ENCODE measurements at regions not wholly inside any gene's neighbourhood (a gene's known extent, or its start where the extent isn't known, plus 50 kb on each side); places are given as distances from the start of the nearest gene placed in this dataset.
"Not testable (repeated sequence)": the region's sequence is repeated elsewhere in the genome, so short reads cannot be mapped to it uniquely, and the experiment has no call there.

- no peak for DNase-seq (ENCODE audit: low read depth, low spot score)
Measured at GRCh38 chr11:81578571-81578970, 1155.1 kb downstream of the FAM181B start.

- DNase-seq (ENCODE audit: low read depth, low spot score): no peak
Measured at GRCh38 chr11:81574301-81574700, 1159.4 kb downstream of the FAM181B start.

GRCh38 chr11:81573367-81573766 is 1160.3 kb downstream of the FAM181B start:
- DNase-seq (ENCODE audit: low read depth, low spot score): no peak

- DNase-seq (ENCODE audit: low read depth, low spot score): no peak
Measured at GRCh38 chr11:81570669-81571068, 1163.0 kb downstream of the FAM181B start.

GRCh38 chr11:81569999-81570398 is 1163.7 kb downstream of the FAM181B start:
- DNase-seq (ENCODE audit: low read depth, low spot score): no peak

- DNase-seq (ENCODE audit: low read depth, low spot score): no peak
Measured at GRCh38 chr11:81568918-81569317, 1164.7 kb downstream of the FAM181B start.

- DNase-seq (ENCODE audit: low read depth, low spot score): no peak
Measured at GRCh38 chr11:81548123-81548522, 1185.5 kb downstream of the FAM181B start.

- not testable (repeated sequence) for DNase-seq (ENCODE audit: low read depth, low spot score)
Measured at GRCh38 chr11:81539806-81540205, 1193.9 kb downstream of the FAM181B start.

- no peak for DNase-seq (ENCODE audit: low read depth, low spot score)
Measured at GRCh38 chr11:81515566-81515965, 1218.1 kb downstream of the FAM181B start.

GRCh38 chr11:81497202-81497804 is 1236.4 kb downstream of the FAM181B start:
- DNase-seq (ENCODE audit: low read depth, low spot score): no peak

GRCh38 chr11:81496601-81497000 is 1237.1 kb downstream of the FAM181B start:
- no peak for DNase-seq (ENCODE audit: low read depth, low spot score)

GRCh38 chr11:81495699-81496292 is 1237.9 kb downstream of the FAM181B start:
- DNase-seq (ENCODE audit: low read depth, low spot score): no peak

GRCh38 chr11:81494431-81494830 is 1239.2 kb downstream of the FAM181B start:
- DNase-seq (ENCODE audit: low read depth, low spot score): no peak

GRCh38 chr11:81492923-81493445 is 1240.7 kb downstream of the FAM181B start:
- no peak for DNase-seq (ENCODE audit: low read depth, low spot score)

GRCh38 chr11:81487109-81487508 is 1246.6 kb downstream of the FAM181B start:
- DNase-seq (ENCODE audit: low read depth, low spot score): no peak

- DNase-seq (ENCODE audit: low read depth, low spot score): no peak
Measured at GRCh38 chr11:81484196-81484595, 1249.5 kb downstream of the FAM181B start.

- DNase-seq (ENCODE audit: low read depth, low spot score): no peak
Measured at GRCh38 chr11:81477277-81477676, 1256.4 kb downstream of the FAM181B start.

GRCh38 chr11:81476345-81476744 is 1257.3 kb downstream of the FAM181B start:
- no peak for DNase-seq (ENCODE audit: low read depth, low spot score)

- DNase-seq (ENCODE audit: low read depth, low spot score): no peak
Measured at GRCh38 chr11:81472646-81473045, 1261.0 kb downstream of the FAM181B start.

GRCh38 chr11:81470446-81470845 is 1263.2 kb downstream of the FAM181B start:
- no peak for DNase-seq (ENCODE audit: low read depth, low spot score)

GRCh38 chr11:81459766-81460306 is 1273.8 kb downstream of the FAM181B start:
- DNase-seq (ENCODE audit: low read depth, low spot score): no peak

GRCh38 chr11:81449588-81450156 is 1284.0 kb downstream of the FAM181B start:
- DNase-seq (ENCODE audit: low read depth, low spot score): no peak

- no peak for DNase-seq (ENCODE audit: low read depth, low spot score)
Measured at GRCh38 chr11:81444297-81444696, 1289.4 kb downstream of the FAM181B start.

Data from smooth muscle cell of the brain vasculature (primary cell).